ENCODE measurements at regions not wholly inside any gene's neighbourhood (a gene's known extent, or its start where the extent isn't known, plus 50 kb on each side); places are given as distances from the start of the nearest gene placed in this dataset.

GRCh38 chr2:145146691-145147090, 626.8 kb upstream of the ZEB2 start:
- no peak for ATAC-seq
- Mint-ChIP-seq H3K4me1 (ENCODE audit: low read depth) (no peaks in the 10 kb centered on the region), H3K9me3 (peaks cover 4% of the 10 kb centered on the region), H3K36me3 (ENCODE audit: insufficient read depth) (no peaks in the 10 kb centered on the region), H3K27me3 (ENCODE audit: low read depth) (no peaks in the 10 kb centered on the region), H3K4me3 (no peak overlapping the region)
- DNase-seq = no peak

GRCh38 chr2:145144131-145144728, 624.3 kb upstream of the ZEB2 start:
- H3K9me3 Mint-ChIP-seq = no peaks in the 10 kb centered on the region
- no peaks in the 10 kb centered on the region for H3K36me3 Mint-ChIP-seq (ENCODE audit: insufficient read depth)
- no peaks in the 10 kb centered on the region for H3K27me3 Mint-ChIP-seq (ENCODE audit: low read depth)
- H3K4me1 Mint-ChIP-seq (ENCODE audit: low read depth) = no peaks in the 10 kb centered on the region
- H3K4me3 Mint-ChIP-seq = no peak overlapping the region
- ATAC-seq = no peak
- DNase-seq = no peak

DNA sequence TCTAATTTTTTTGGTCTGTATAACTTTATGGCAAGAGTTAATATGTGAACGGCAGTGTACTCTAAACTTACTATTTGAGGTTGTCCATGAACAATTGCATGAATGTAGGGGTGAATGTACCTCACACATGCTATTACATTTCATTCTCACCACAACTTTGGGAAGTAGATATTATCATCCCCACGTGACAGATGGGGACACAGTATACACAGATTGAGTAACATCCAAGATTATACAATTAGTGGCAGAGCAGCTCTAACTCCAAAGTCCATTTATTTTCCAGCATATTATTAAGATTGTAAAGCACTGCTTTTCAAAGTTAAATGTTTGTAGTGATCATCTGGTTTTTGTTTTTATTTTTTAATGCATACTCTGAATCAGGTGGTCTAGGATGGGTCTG, 622.1 kb upstream of the ZEB2 start:
- H3K36me3 Mint-ChIP-seq (ENCODE audit: insufficient read depth) = no peaks in the 10 kb centered on the region
- DNase-seq = no peak
- H3K4me3 Mint-ChIP-seq = no peak overlapping the region
- no peaks in the 10 kb centered on the region for H3K4me1 Mint-ChIP-seq (ENCODE audit: low read depth)
- H3K27me3 Mint-ChIP-seq (ENCODE audit: low read depth) = no peaks in the 10 kb centered on the region
- no peak for ATAC-seq
- no peaks in the 10 kb centered on the region for H3K9me3 Mint-ChIP-seq

DNA sequence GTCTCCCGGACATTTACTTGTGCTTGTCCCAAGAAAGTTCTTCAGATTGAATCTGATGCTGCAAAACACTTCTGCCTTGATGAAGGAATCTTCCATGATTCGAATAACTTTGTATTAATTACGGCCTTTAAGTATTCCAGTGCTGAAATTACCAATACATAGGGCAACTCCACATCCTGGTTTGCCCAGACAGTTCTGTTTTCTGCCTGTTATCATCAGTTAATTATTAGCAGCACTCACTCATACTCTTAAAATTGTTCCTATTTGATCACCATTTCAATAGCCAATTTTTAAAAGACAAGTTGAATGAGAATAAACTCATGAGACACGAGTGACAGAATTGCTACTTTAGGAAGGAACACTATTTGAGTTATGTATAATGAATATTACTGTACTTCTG, 620.7 kb upstream of the ZEB2 start:
- no peaks in the 10 kb centered on the region for H3K9me3 Mint-ChIP-seq

GRCh38 chr2:145138626-145139025, 618.7 kb upstream of the ZEB2 start:
- no peaks in the 10 kb centered on the region for H3K27me3 Mint-ChIP-seq (ENCODE audit: low read depth)
- DNase-seq (no peak), ATAC-seq (no peak)
- H3K36me3 Mint-ChIP-seq (ENCODE audit: insufficient read depth) = no peaks in the 10 kb centered on the region
- H3K4me1 Mint-ChIP-seq (ENCODE audit: low read depth) = no peaks in the 10 kb centered on the region
- no peaks in the 10 kb centered on the region for H3K9me3 Mint-ChIP-seq
- H3K4me3 Mint-ChIP-seq = no peak overlapping the region

More for the DNA sequence above, 620.7 kb upstream of the ZEB2 start:
- H3K4me3 Mint-ChIP-seq = no peak overlapping the region
- ATAC-seq (no peak), DNase-seq (no peak)
- no peaks in the 10 kb centered on the region for H3K27me3 Mint-ChIP-seq (ENCODE audit: low read depth)
- no peaks in the 10 kb centered on the region for H3K4me1 Mint-ChIP-seq (ENCODE audit: low read depth)
- H3K36me3 Mint-ChIP-seq (ENCODE audit: insufficient read depth) = no peaks in the 10 kb centered on the region

DNA sequence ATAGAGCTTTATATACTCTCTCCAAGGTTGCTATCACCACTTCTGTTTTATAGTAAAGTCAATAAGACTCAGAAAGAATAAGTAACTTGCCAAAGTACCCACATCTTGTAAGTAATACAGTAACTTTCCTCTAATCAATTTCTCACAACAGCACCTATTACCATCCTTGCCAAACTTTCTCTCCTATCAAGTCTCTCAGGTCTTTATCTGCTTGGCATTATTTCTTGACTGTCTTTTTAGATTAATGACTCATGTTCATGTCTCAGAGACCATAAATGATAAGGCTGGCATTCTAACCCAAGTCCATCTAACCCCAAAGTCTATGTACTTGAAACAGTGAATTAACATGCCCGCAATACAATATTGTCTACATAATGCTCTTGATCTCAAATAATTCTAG, 618.0 kb upstream of the ZEB2 start:
- no peak for DNase-seq
- H3K9me3 Mint-ChIP-seq = no peaks in the 10 kb centered on the region
- no peaks in the 10 kb centered on the region for H3K4me1 Mint-ChIP-seq (ENCODE audit: low read depth)
- H3K36me3 Mint-ChIP-seq (ENCODE audit: insufficient read depth) = no peaks in the 10 kb centered on the region
- H3K4me3 Mint-ChIP-seq = no peak overlapping the region
- H3K27me3 Mint-ChIP-seq (ENCODE audit: low read depth) = no peaks in the 10 kb centered on the region
- no peak for ATAC-seq

GRCh38 chr2:145137211-145137610, 617.3 kb upstream of the ZEB2 start:
- H3K4me1 Mint-ChIP-seq (ENCODE audit: low read depth) = no peaks in the 10 kb centered on the region
- no peak overlapping the region for H3K4me3 Mint-ChIP-seq
- ATAC-seq (no peak), DNase-seq (no peak)
- no peaks in the 10 kb centered on the region for H3K27me3 Mint-ChIP-seq (ENCODE audit: low read depth)
- no peaks in the 10 kb centered on the region for H3K9me3 Mint-ChIP-seq
- no peaks in the 10 kb centered on the region for H3K36me3 Mint-ChIP-seq (ENCODE audit: insufficient read depth)

GRCh38 chr2:145136702-145137101, 616.8 kb upstream of the ZEB2 start:
- H3K4me3 Mint-ChIP-seq = no peak overlapping the region

DNA sequence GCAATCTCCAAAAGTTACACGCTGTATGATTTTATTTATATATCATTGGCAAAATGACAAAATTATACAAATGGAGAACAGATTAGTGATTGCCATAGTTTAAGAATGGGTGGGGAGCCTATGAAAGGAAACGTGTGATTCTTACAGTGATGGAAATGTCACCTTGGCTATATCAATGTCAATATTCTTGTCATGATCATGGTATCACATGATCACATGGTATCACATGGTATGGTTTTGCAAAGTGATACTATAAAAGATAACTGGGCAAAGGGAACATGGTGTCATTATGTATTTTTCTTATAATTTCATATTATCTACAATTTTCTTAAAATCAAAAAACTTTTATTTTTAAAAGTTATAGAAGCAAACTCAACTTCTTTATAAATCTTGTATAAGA, 606.2 kb upstream of the ZEB2 start:
- ATAC-seq (no peak), DNase-seq (no peak)
- Mint-ChIP-seq H3K4me1 (ENCODE audit: low read depth) (no peaks in the 10 kb centered on the region), H3K36me3 (ENCODE audit: insufficient read depth) (no peaks in the 10 kb centered on the region), H3K9me3 (no peaks in the 10 kb centered on the region), H3K4me3 (no peak overlapping the region), H3K27me3 (ENCODE audit: low read depth) (no peaks in the 10 kb centered on the region)

More at GRCh38 chr2:145136702-145137101, 616.8 kb upstream of the ZEB2 start:
- Mint-ChIP-seq H3K36me3 (ENCODE audit: insufficient read depth) (no peaks in the 10 kb centered on the region), H3K27me3 (ENCODE audit: low read depth) (no peaks in the 10 kb centered on the region), H3K9me3 (no peaks in the 10 kb centered on the region), H3K4me1 (ENCODE audit: low read depth) (no peaks in the 10 kb centered on the region)
- ATAC-seq (no peak), DNase-seq (no peak)

DNA sequence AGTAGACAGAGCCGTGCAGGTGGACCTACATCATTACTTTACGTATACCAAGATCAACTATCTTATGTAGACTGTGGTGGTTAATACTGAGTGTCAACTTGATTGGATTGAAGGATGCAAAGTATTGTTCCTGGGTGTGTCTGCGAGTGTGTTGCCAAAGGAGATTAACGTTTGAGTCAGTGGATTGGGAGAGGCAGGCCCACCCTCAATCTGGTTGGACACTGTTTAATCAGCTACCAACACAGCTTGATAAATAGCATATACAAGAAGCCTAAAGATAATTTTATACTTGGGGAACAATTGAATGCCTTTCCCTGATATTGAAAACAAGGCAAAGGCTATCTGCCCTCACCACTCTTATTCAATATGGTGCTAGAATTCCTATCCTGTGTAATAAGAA, 604.2 kb upstream of the ZEB2 start:
- DNase-seq (no peak), ATAC-seq (no peak)
- Mint-ChIP-seq H3K4me1 (ENCODE audit: low read depth) (no peaks in the 10 kb centered on the region), H3K36me3 (ENCODE audit: insufficient read depth) (no peaks in the 10 kb centered on the region), H3K9me3 (no peaks in the 10 kb centered on the region), H3K4me3 (no peak overlapping the region), H3K27me3 (ENCODE audit: low read depth) (no peaks in the 10 kb centered on the region)

DNA sequence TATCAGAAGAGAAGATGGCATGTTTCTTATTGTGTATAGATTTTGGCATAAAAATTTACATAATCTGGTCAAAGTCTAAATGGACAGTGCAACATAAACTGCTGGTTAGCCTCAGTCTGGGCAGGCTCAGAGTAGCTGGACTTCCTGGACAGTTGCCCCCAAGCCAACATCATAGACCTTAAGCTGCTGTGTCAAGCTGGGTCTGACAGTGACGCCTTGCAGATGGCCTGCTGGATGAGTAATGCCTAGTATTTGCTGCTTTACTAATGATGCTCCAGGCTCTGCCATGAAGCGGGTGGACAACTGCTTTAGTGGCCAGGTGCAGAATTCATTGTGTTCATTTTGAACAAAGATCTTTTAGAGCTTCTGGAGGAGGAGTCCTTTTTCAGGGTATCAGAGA, 603.7 kb upstream of the ZEB2 start:
- peaks cover 5% of the 10 kb centered on the region for H3K9me3 Mint-ChIP-seq
- H3K27me3 Mint-ChIP-seq (ENCODE audit: low read depth) = no peaks in the 10 kb centered on the region
- ATAC-seq = no peak
- H3K36me3 Mint-ChIP-seq (ENCODE audit: insufficient read depth) = no peaks in the 10 kb centered on the region
- H3K4me3 Mint-ChIP-seq = no peak overlapping the region
- no peaks in the 10 kb centered on the region for H3K4me1 Mint-ChIP-seq (ENCODE audit: low read depth)
- DNase-seq = no peak

GRCh38 chr2:145119225-145119624, 599.3 kb upstream of the ZEB2 start:
- no peaks in the 10 kb centered on the region for H3K27me3 Mint-ChIP-seq (ENCODE audit: low read depth)
- no peak for ATAC-seq
- peaks cover 11% of the 10 kb centered on the region for H3K9me3 Mint-ChIP-seq
- no peak for DNase-seq
- H3K4me1 Mint-ChIP-seq (ENCODE audit: low read depth) = no peaks in the 10 kb centered on the region
- no peak overlapping the region for H3K4me3 Mint-ChIP-seq
- no peaks in the 10 kb centered on the region for H3K36me3 Mint-ChIP-seq (ENCODE audit: insufficient read depth)

GRCh38 chr2:145116834-145117725, 597.2 kb upstream of the ZEB2 start:
- Mint-ChIP-seq H3K27me3 (ENCODE audit: low read depth) (no peaks in the 10 kb centered on the region), H3K9me3 (peaks cover 11% of the 10 kb centered on the region), H3K36me3 (ENCODE audit: insufficient read depth) (no peaks in the 10 kb centered on the region), H3K4me1 (ENCODE audit: low read depth) (no peaks in the 10 kb centered on the region), H3K4me3 (no peak overlapping the region)
- ATAC-seq = no peak
- no peak for DNase-seq

- peaks cover 11% of the 10 kb centered on the region for H3K9me3 Mint-ChIP-seq
- ATAC-seq (no peak), DNase-seq (no peak)
- H3K4me3 Mint-ChIP-seq = no peak overlapping the region
- H3K4me1 Mint-ChIP-seq (ENCODE audit: low read depth) = no peaks in the 10 kb centered on the region
- H3K36me3 Mint-ChIP-seq (ENCODE audit: insufficient read depth) = no peaks in the 10 kb centered on the region
- H3K27me3 Mint-ChIP-seq (ENCODE audit: low read depth) = no peaks in the 10 kb centered on the region
Observed at GRCh38 chr2:145116056-145116455, 596.1 kb upstream of the ZEB2 start.

DNA sequence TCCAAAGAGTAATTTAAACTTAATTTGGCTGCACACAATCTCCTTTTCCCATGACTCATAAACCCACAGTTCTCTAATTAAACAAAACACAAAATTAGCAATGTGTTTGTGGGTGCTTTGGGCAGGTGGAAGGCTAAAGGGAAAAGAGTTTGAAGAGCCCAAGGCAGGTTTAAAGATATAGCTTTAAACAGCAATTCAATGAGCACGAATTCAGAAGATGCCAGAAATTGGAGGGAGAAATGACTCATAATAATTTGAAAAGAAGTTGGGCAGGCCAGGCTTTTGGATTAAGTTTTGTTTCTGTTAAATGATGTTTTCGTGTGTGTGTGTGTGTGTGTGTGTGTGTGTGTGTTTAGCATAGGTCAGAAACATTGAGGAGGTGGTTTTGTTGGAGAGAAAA, 594.8 kb upstream of the ZEB2 start:
- no peak overlapping the region for H3K4me3 Mint-ChIP-seq
- ATAC-seq = no peak
- no peaks in the 10 kb centered on the region for H3K4me1 Mint-ChIP-seq (ENCODE audit: low read depth)
- no peaks in the 10 kb centered on the region for H3K27me3 Mint-ChIP-seq (ENCODE audit: low read depth)
- H3K9me3 Mint-ChIP-seq = peaks cover 11% of the 10 kb centered on the region
- H3K36me3 Mint-ChIP-seq (ENCODE audit: insufficient read depth) = no peaks in the 10 kb centered on the region
- no peak for DNase-seq
